K562 (cell line): ENCODE measurements at regions not wholly inside any gene's neighbourhood (a gene's known extent, or its start where the extent isn't known, plus 50 kb on each side); places are given as distances from the start of the nearest gene placed in this dataset.

Experiments
- MXI1 ChIP-seq: IDR thresholded peaks from 2 replicates; pipeline ENCODE4 v1.6.1; 2011; ENCODE audit warnings: low read depth, mild to moderate bottlenecking, improper control_type of control experiment, low read length
- POLR2A ChIP-seq: fragments of 450-650 bp; conservative IDR thresholded peaks from 2 replicates; pipeline ENCODE4 v1.6.1; 2016

DNA sequence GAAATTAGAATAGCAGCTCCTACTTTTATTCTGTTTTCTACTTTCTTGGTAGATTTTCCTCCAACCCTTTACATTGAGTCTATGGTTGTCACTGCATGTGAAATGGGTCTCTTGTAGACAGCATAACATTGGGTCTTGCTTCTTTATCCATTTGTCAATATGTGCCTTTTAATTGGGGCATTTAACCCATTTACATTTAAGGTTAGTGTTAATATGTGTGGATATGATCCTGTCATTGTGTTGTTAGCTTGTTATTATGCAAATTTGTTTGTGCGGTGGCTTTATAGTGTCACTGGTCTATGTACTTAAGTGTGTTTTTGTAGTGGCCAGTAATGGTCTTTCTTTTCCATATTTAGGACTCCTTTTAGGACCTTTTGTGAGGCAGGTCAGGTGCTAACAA lies 276.9 kb upstream of the SPHKAP start:
- TF ChIP-seq POLR2A (no peak), MXI1 (no peak)
